ENCODE measurements at regions not wholly inside any gene's neighbourhood (a gene's known extent, or its start where the extent isn't known, plus 50 kb on each side); places are given as distances from the start of the nearest gene placed in this dataset.

GRCh38 chr2:226559536-226559935, 240.1 kb downstream of the IRS1 start (continued):
- TF ChIP-seq ZHX1 (CRISPR knock-in tag; IDR thresholded peaks at IDR 0.05; ENCODE audit: low read depth) (peak; percentile 47; the same call in 1 of the 2 replicates), ZNF292 (CRISPR knock-in tag; IDR thresholded peaks at IDR 0.05; ENCODE audit: borderline replicate concordance, low read depth) (peak; percentile 28; the same call in 1 of the 2 replicates), DMAP1 (CRISPR knock-in tag; IDR thresholded peaks at IDR 0.05) (peak; percentile 63; the same call in 1 of the 2 replicates), ZGPAT (CRISPR knock-in tag; IDR thresholded peaks at IDR 0.05) (peak; percentile 97), FOXP4 (CRISPR knock-in tag; IDR thresholded peaks at IDR 0.05) (peak; percentile 91), IRX3 (CRISPR knock-in tag; IDR thresholded peaks at IDR 0.05; ENCODE audit: borderline replicate concordance, low read depth) (no peak), CREM (IDR thresholded peaks at IDR 0.05) (peak; percentile 87), CREM (CRISPR knock-in tag; IDR thresholded peaks at IDR 0.05) (no peak), MLLT10 (CRISPR knock-in tag; IDR thresholded peaks at IDR 0.05) (no peak), KLF6 (CRISPR knock-in tag; IDR thresholded peaks at IDR 0.05) (peak; percentile 54), ZNF609 (CRISPR knock-in tag; IDR thresholded peaks at IDR 0.05; ENCODE audit: borderline replicate concordance) (peak; percentile 96), ZNF800 (CRISPR knock-in tag; IDR thresholded peaks at IDR 0.05) (peak; percentile 40; the same call in 1 of the 2 replicates), ZNF33A (CRISPR knock-in tag; IDR thresholded peaks at IDR 0.05; ENCODE audit: borderline replicate concordance) (peak; percentile 62; the same call in 1 of the 2 replicates)
- TF ChIP-seq, protein P1, sequence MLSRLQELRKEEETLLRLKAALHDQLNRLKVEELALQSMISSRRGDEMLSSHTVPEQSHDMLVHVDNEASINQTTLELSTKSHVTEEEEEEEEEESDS (CRISPR knock-in tag; IDR thresholded peaks at IDR 0.05; ENCODE audit: borderline replicate concordance), result 0 out of 2 replicates have a peak, but pooled peaks have one; percentile 40
- TF ChIP-seq, protein P2, sequence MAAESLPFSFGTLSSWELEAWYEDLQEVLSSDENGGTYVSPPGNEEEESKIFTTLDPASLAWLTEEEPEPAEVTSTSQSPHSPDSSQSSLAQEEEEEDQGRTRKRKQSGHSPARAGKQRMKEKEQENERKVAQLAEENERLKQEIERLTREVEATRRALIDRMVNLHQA (CRISPR knock-in tag; IDR thresholded peaks at IDR 0.05), result 0 out of 2 replicates have a peak, but pooled peaks have one; percentile 62
